Activated T-cell treated with anti-CD3 and anti-CD28 coated beads, Interleukin-2, amount 50 U/mL, for 72 hours (primary cell): ENCODE measurements at regions not wholly inside any gene's neighbourhood (a gene's known extent, or its start where the extent isn't known, plus 50 kb on each side); places are given as distances from the start of the nearest gene placed in this dataset.

Experiments
- ATAC-seq, 2 donors: fragments of 150-1000 bp; cut with Tn5 transposase; replicated peaks in 1 of 2; 2 replicates each; pipeline ENCODE4 v1.10.0; 2021; ENCODE audit warnings: moderate library complexity in 2 of 2, mild to moderate bottlenecking in 1 of 2
- DNase-seq, 2 donors: peaks; one replicate each; pipeline ENCODE4 v3.0.0; 2021 to 2022; ENCODE audit warnings: mixed read lengths in 1 of 2
- H3K27ac Mint-ChIP-seq: one replicate; pipeline ENCODE4 v1.8.0; 2022; ENCODE audit warnings: mild to moderate bottlenecking, moderate library complexity, mixed read lengths
- H3K27me3 Mint-ChIP-seq: one replicate; pipeline ENCODE4 v1.8.0; 2022; ENCODE audit warnings: low read depth, mixed read lengths
- H3K36me3 Mint-ChIP-seq, 2 donors: one replicate each; pipeline ENCODE4 v1.8.0; 2022; ENCODE audit warnings: mixed read lengths in 2 of 2, mild to moderate bottlenecking in 1 of 2; ENCODE audit not compliant: insufficient read depth in 2 of 2
- H3K4me1 Mint-ChIP-seq: one replicate; pipeline ENCODE4 v1.8.0; 2022; ENCODE audit warnings: low read depth, mixed read lengths
- H3K4me3 Mint-ChIP-seq, 2 donors: one replicate each; pipeline ENCODE4 v1.8.0; 2022; ENCODE audit warnings: mild to moderate bottlenecking in 2 of 2, mixed read lengths in 2 of 2, moderate library complexity in 2 of 2
- H3K9me3 Mint-ChIP-seq, 2 donors: one replicate each; pipeline ENCODE4 v1.8.0; 2022; ENCODE audit warnings: mixed read lengths in 2 of 2

DNA sequence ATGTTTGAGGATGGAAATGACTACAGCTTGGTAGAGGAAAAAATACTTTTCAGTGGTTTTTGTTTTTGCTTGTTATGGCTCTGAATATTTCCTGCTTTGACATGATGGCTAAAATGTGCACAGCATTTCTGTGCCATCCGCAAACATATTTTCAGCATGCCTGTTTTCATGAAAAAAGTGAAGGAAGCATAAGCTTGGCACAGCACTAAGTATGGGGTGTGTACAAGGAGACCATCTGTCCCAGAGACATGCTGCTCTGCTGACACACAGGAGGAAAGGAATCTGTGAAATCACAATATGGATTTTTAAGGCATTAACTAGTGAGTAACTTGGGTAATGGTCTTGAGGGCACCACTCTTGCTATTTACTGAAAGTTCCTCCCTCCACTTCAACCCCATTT lies 595.5 kb downstream of the RWDD3 start:
- Mint-ChIP-seq H3K9me3 (peaks cover 6 to 12% of the 10 kb centered on the region in 2 donors), H3K36me3 (no peaks in the 10 kb centered on the region), H3K4me1 (no peaks in the 10 kb centered on the region), H3K4me3 (no peak overlapping the region), H3K27me3 (no peaks in the 10 kb centered on the region), H3K27ac (no peak overlapping the region)
- DNase-seq (no peak), ATAC-seq (no peak)

DNA sequence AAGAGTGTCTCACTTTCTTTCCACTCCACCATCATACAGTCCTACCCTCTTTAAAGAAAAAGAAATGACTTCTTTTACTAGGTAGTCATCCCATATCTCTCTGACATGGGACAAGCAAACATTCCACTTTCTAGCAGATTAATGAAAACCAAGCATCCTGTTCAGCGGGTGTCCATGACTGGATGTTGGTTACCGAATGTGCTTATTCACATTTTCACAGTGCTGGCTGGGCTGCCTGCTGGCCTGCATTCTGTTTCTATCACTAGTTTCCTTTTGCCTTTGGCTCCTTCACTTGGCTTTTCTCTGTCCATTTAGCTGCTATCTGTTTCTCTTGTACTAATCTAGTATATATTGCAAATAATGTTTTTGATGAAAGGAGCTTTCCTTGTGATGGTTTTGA lies 598.4 kb downstream of the RWDD3 start:
- peaks cover 3 to 4% of the 10 kb centered on the region in 2 donors for H3K36me3 Mint-ChIP-seq
- H3K9me3 Mint-ChIP-seq = peaks cover 7 to 17% of the 10 kb centered on the region in 2 donors
- no peak for ATAC-seq
- H3K4me1 Mint-ChIP-seq = no peaks in the 10 kb centered on the region
- H3K4me3 Mint-ChIP-seq = no peak overlapping the region
- no peak for DNase-seq
- no peaks in the 10 kb centered on the region for H3K27me3 Mint-ChIP-seq
- H3K27ac Mint-ChIP-seq = no peak overlapping the region

- Mint-ChIP-seq H3K9me3 (peaks cover 5 to 10% of the 10 kb centered on the region in 2 donors), H3K27ac (no peak overlapping the region), H3K36me3 (no peaks in the 10 kb centered on the region), H3K27me3 (no peaks in the 10 kb centered on the region), H3K4me1 (no peaks in the 10 kb centered on the region), H3K4me3 (no peak overlapping the region)
- DNase-seq (no peak), ATAC-seq (no peak)
Measured at GRCh38 chr1:95849439-95849838, 615.4 kb downstream of the RWDD3 start.

GRCh38 chr1:95850165-95850649 lies 616.2 kb downstream of the RWDD3 start:
- Mint-ChIP-seq H3K27me3 (no peaks in the 10 kb centered on the region), H3K9me3 (peaks cover 5 to 8% of the 10 kb centered on the region in 2 donors), H3K4me1 (no peaks in the 10 kb centered on the region), H3K4me3 (no peak overlapping the region), H3K36me3 (no peaks in the 10 kb centered on the region), H3K27ac (no peak overlapping the region)
- ATAC-seq (no peak), DNase-seq (no peak)

GRCh38 chr1:95850763-95851162 lies 616.8 kb downstream of the RWDD3 start:
- Mint-ChIP-seq H3K4me3 (no peak overlapping the region), H3K4me1 (no peaks in the 10 kb centered on the region), H3K27me3 (no peaks in the 10 kb centered on the region), H3K9me3 (peaks cover 5 to 8% of the 10 kb centered on the region in 2 donors), H3K36me3 (no peaks in the 10 kb centered on the region), H3K27ac (no peak overlapping the region)
- DNase-seq = no peak
- ATAC-seq = no peak

GRCh38 chr1:95852483-95853070 lies 618.6 kb downstream of the RWDD3 start:
- Mint-ChIP-seq H3K9me3 (peaks cover 2 to 8% of the 10 kb centered on the region in 2 donors), H3K4me3 (no peak overlapping the region), H3K27me3 (no peaks in the 10 kb centered on the region), H3K4me1 (no peaks in the 10 kb centered on the region), H3K36me3 (no peaks in the 10 kb centered on the region), H3K27ac (no peak overlapping the region)
- no peak for DNase-seq
- ATAC-seq = no peak

DNA sequence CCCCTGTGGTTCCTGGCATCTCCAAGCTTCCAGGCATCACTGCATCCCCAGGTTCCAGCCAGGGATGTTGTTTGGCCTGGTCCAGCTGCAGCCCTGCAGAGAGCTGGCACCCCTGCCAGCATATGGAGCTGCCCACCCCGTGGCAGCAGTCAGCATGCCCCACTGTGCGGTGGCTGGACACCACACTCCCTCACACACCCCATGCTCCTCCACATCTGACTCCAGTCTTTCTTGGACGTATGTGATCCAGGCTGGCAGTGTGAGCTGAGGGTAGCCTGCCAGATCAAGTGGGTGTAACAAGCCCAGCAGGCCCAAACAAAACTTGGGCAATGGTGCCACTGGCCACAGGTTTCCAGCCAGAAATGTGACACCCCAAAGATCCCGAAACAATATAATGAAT lies 620.4 kb downstream of the RWDD3 start:
- DNase-seq (no peak), ATAC-seq (no peak)
- H3K9me3 Mint-ChIP-seq = peaks cover 0 to 3% of the 10 kb centered on the region in 2 donors
- no peaks in the 10 kb centered on the region for H3K36me3 Mint-ChIP-seq
- H3K4me3 Mint-ChIP-seq = no peak overlapping the region
- H3K27me3 Mint-ChIP-seq = no peaks in the 10 kb centered on the region
- no peak overlapping the region for H3K27ac Mint-ChIP-seq
- H3K4me1 Mint-ChIP-seq = no peaks in the 10 kb centered on the region

- no peaks in the 10 kb centered on the region for H3K4me1 Mint-ChIP-seq
- peaks cover 2 to 5% of the 10 kb centered on the region in 2 donors for H3K9me3 Mint-ChIP-seq
- DNase-seq = no peak
- no peak for ATAC-seq
- no peaks in the 10 kb centered on the region for H3K27me3 Mint-ChIP-seq
- H3K4me3 Mint-ChIP-seq = no peak overlapping the region
- no peaks in the 10 kb centered on the region for H3K36me3 Mint-ChIP-seq
- H3K27ac Mint-ChIP-seq = no peak overlapping the region
Measured at GRCh38 chr1:95863086-95863485, 629.1 kb downstream of the RWDD3 start.

GRCh38 chr1:95865769-95866168 lies 631.8 kb downstream of the RWDD3 start:
- Mint-ChIP-seq H3K9me3 (peaks cover 2 to 3% of the 10 kb centered on the region in 2 donors), H3K4me3 (no peak overlapping the region), H3K4me1 (no peaks in the 10 kb centered on the region), H3K27me3 (no peaks in the 10 kb centered on the region), H3K27ac (no peak overlapping the region), H3K36me3 (no peaks in the 10 kb centered on the region)
- DNase-seq = no peak
- no peak for ATAC-seq

GRCh38 chr1:95876276-95876675 lies 642.3 kb downstream of the RWDD3 start:
- ATAC-seq (no peak), DNase-seq (no peak)
- H3K9me3 Mint-ChIP-seq = peaks cover 9% of the 10 kb centered on the region in 2 donors
- H3K27me3 Mint-ChIP-seq = no peaks in the 10 kb centered on the region
- H3K36me3 Mint-ChIP-seq = no peaks in the 10 kb centered on the region
- no peaks in the 10 kb centered on the region for H3K4me1 Mint-ChIP-seq
- H3K4me3 Mint-ChIP-seq = no peak overlapping the region
- H3K27ac Mint-ChIP-seq = no peak overlapping the region

DNA sequence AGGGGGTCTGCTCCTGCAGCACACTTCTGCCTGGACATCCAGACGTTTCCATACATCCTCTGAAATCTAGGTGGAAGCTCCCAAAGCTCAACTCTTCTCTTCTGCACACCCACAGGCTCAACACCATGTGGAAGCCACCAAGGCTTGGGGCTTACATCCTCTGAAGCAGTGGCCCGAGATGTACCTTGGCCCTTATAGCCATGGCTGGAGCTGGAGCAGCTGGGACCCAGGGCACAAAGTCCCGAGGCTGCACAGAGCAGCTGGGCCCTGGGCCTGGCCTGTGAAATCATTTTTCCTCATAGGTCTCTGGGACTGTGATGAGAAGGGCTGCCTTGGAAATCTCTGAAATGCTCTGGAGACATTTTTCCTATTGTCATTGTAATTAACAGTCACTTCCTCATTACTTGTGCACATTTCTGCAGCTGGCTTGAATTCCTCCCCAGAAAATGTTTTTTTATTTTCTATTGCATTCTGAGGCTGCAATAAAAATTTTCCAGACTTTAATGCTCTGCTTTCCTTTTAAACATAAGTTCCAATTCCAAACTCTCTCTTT lies 645.6 kb downstream of the RWDD3 start:
- H3K4me1 Mint-ChIP-seq = no peaks in the 10 kb centered on the region
- H3K27me3 Mint-ChIP-seq = no peaks in the 10 kb centered on the region
- DNase-seq (no peak), ATAC-seq (no peak)
- H3K27ac Mint-ChIP-seq = no peak overlapping the region
- no peaks in the 10 kb centered on the region for H3K36me3 Mint-ChIP-seq
- H3K4me3 Mint-ChIP-seq = no peak overlapping the region
- H3K9me3 Mint-ChIP-seq = peaks cover 9 to 11% of the 10 kb centered on the region in 2 donors

DNA sequence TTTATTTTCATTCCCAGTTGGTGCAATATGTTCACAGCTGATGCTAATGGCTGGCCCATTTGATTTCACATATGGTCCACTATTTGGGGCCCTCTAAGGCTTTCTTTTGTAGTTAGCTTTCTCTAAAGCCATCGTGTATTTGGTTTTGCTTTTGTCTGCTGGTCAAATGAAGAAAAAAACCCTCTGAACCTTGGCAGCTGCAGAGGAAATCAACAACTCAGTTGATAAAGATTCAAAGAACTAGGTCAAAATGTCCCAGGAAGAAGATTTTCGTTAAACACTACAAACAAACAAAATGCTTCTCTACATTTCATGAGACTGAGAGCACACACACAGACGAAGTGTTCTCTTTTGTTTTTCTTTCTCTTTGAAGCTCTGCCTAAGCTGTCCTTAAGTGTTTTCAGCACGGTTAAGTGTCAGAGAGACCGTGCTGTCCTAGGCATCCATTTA lies 655.0 kb downstream of the RWDD3 start:
- ATAC-seq (no peak), DNase-seq (no peak)
- no peak overlapping the region for H3K27ac Mint-ChIP-seq
- H3K27me3 Mint-ChIP-seq = no peaks in the 10 kb centered on the region
- no peaks in the 10 kb centered on the region for H3K4me1 Mint-ChIP-seq
- H3K36me3 Mint-ChIP-seq = no peaks in the 10 kb centered on the region
- H3K9me3 Mint-ChIP-seq = peaks cover 2 to 4% of the 10 kb centered on the region in 2 donors
- no peak overlapping the region for H3K4me3 Mint-ChIP-seq

- H3K4me1 Mint-ChIP-seq = no peaks in the 10 kb centered on the region
- no peak overlapping the region for H3K27ac Mint-ChIP-seq
- ATAC-seq (no peak), DNase-seq (no peak)
- no peaks in the 10 kb centered on the region for H3K36me3 Mint-ChIP-seq
- H3K27me3 Mint-ChIP-seq = no peaks in the 10 kb centered on the region
- H3K9me3 Mint-ChIP-seq = peaks cover 2 to 4% of the 10 kb centered on the region in 2 donors
- no peak overlapping the region for H3K4me3 Mint-ChIP-seq
Measured at GRCh38 chr1:95889400-95889799, 655.4 kb downstream of the RWDD3 start.

GRCh38 chr1:95893921-95894320 lies 659.9 kb downstream of the RWDD3 start:
- no peak overlapping the region for H3K27ac Mint-ChIP-seq
- peaks cover 0 to 4% of the 10 kb centered on the region in 2 donors for H3K36me3 Mint-ChIP-seq
- H3K9me3 Mint-ChIP-seq = peaks cover 4 to 10% of the 10 kb centered on the region in 2 donors
- no peaks in the 10 kb centered on the region for H3K4me1 Mint-ChIP-seq
- no peaks in the 10 kb centered on the region for H3K27me3 Mint-ChIP-seq
- DNase-seq (no peak), ATAC-seq (no peak)
- H3K4me3 Mint-ChIP-seq = no peak overlapping the region
